ENCODE measurements at regions not wholly inside any gene's neighbourhood (a gene's known extent, or its start where the extent isn't known, plus 50 kb on each side); places are given as distances from the start of the nearest gene placed in this dataset.
"Not testable (repeated sequence)": the region's sequence is repeated elsewhere in the genome, so short reads cannot be mapped to it uniquely, and the experiment has no call there.

DNA sequence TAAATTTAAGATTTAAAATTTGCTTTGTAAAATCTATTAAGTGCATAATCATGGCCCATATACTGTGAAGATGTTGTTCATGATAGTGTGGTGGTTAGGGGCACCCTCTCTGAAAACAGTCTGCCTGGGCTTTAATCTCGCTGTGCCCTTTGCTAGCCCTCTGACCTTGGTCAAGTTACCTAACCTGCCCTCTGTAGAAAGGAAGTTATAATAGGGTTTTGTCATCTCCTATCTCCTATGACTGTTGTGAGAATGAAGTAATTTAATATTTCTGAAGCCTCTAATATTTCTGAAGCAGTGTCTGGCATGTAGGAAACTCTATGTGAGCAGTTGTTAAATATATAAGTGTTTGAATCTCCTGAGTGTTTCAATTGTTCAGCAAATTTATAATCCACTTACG, 116.6 kb upstream of the IVNS1ABP start:
- no peaks in the 10 kb centered on the region for H3K4me1 ChIP-seq (ENCODE audit: control insufficient read depth in 1 of 2, insufficient read depth in 2 of 2, low read length in 2 of 2)
- intact Hi-C loops (cut with DNase I): no loop called here
- 81 to 82% methylated on average over 2 of the region's 2 CpGs for WGBS, 2 donors
- H3K36me3 ChIP-seq (ENCODE audit: control insufficient read depth in 1 of 2, insufficient read depth in 2 of 2, low read length in 1 of 2): no peaks in the 10 kb centered on the region
- no peak overlapping the region for H3K27ac ChIP-seq (ENCODE audit: low read depth in 1 of 2, low read length in 2 of 2)
- DNase-seq (no peak), ATAC-seq (ENCODE audit: low FRiP score) (no peak)
- no peaks in the 10 kb centered on the region for H3K9me3 ChIP-seq (ENCODE audit: control insufficient read depth, low read length)
- H3K4me3 ChIP-seq (ENCODE audit: low read length in 2 of 2): no peak overlapping the region
- no peaks in the 10 kb centered on the region for H3K27me3 ChIP-seq (ENCODE audit: control insufficient read depth in 1 of 2, insufficient read depth in 2 of 2, low read length in 1 of 2)

DNA sequence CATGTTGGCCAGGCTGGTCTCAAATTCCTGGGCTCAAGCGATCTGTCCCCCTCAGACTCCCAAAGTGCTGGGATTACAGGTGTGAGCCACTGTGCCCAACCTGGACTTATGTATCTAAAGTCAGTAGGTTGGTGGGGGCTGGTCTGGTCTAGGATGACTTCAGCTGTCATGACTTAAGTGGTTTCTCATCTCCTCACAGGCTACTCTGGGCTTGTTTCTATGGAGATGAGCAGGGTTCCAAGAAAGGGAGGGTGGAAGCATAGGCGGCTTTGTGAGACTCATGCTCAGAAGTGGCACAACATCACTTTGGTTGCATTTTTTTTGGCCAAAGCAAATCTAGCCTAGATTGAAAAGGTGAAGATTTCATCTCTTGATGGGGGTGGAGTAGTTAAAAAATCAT, 115.9 kb upstream of the IVNS1ABP start:
- Histone ChIP-seq H3K9me3 (ENCODE audit: control insufficient read depth, low read length) (no peaks in the 10 kb centered on the region), H3K4me1 (ENCODE audit: control insufficient read depth in 1 of 2, insufficient read depth in 2 of 2, low read length in 2 of 2) (no peaks in the 10 kb centered on the region), H3K4me3 (ENCODE audit: low read length in 2 of 2) (no peak overlapping the region), H3K27ac (ENCODE audit: low read depth in 1 of 2, low read length in 2 of 2) (no peak overlapping the region), H3K36me3 (ENCODE audit: control insufficient read depth in 1 of 2, insufficient read depth in 2 of 2, low read length in 1 of 2) (no peaks in the 10 kb centered on the region), H3K27me3 (ENCODE audit: control insufficient read depth in 1 of 2, insufficient read depth in 2 of 2, low read length in 1 of 2) (no peaks in the 10 kb centered on the region)
- intact Hi-C loops (cut with DNase I): no loop called here
- 85 to 90% methylated on average over 2 of the region's 2 CpGs for WGBS, 2 donors
- no peak for ATAC-seq (ENCODE audit: low FRiP score)
- no peak for DNase-seq

DNA sequence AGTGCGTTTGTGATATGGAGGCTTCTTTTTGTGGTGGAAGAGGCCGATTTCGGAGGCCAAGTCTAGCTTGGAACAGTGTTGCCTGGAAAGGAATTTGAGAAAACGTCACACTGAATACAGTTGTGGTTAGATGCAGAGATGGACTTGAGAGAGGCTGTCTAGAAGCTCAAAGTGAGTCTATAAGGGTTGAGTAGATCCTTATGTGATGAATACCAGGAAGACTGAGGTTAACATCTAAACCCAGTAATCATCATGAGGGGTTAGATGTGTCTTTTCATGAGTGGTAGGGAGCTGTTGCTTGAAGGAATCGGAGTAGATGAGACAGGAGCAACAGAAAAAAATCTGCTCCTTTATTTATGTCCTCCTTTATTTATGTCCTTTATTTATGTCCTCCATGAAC, 114.6 kb upstream of the IVNS1ABP start:
- Histone ChIP-seq H3K27ac (ENCODE audit: low read depth in 1 of 2, low read length in 2 of 2) (no peak overlapping the region), H3K27me3 (ENCODE audit: control insufficient read depth in 1 of 2, insufficient read depth in 2 of 2, low read length in 1 of 2) (no peaks in the 10 kb centered on the region), H3K36me3 (ENCODE audit: control insufficient read depth in 1 of 2, insufficient read depth in 2 of 2, low read length in 1 of 2) (no peaks in the 10 kb centered on the region), H3K4me1 (ENCODE audit: control insufficient read depth in 1 of 2, insufficient read depth in 2 of 2, low read length in 2 of 2) (peaks cover 0 to 4% of the 10 kb centered on the region in 2 donors), H3K4me3 (ENCODE audit: low read length in 2 of 2) (no peak overlapping the region), H3K9me3 (ENCODE audit: control insufficient read depth, low read length) (no peaks in the 10 kb centered on the region)
- WGBS, 2 donors: 71 to 82% methylated on average over 5 of the region's 5 CpGs
- ATAC-seq (ENCODE audit: low FRiP score) (no peak), DNase-seq (no peak)
- intact Hi-C loops (cut with DNase I): no loop called here

DNA sequence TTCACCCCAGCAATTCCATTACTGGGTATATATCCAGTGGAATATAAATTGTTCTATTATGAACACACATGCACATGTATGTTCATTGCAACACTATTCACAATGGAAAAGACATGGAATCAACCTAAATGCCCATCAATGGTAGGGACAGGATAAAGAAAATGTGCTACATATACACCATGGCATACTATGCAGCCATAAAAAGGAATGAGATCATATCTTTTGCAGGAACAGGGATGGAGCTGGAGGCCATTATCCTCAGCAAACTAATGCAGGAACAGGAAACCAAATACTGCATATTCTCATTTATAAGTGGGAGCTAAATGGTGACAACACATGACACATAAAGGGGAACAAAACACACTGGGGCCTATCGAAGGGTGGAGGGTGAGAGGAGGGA, 112.6 kb upstream of the IVNS1ABP start:
- H3K27ac ChIP-seq (ENCODE audit: low read depth in 1 of 2, low read length in 2 of 2); intact Hi-C loops (cut with DNase I); H3K4me3 ChIP-seq (ENCODE audit: low read length in 2 of 2); ATAC-seq (ENCODE audit: low FRiP score); DNase-seq; H3K27me3 ChIP-seq (ENCODE audit: control insufficient read depth in 1 of 2, insufficient read depth in 2 of 2, low read length in 1 of 2); H3K4me1 ChIP-seq (ENCODE audit: control insufficient read depth in 1 of 2, insufficient read depth in 2 of 2, low read length in 2 of 2); H3K9me3 ChIP-seq (ENCODE audit: control insufficient read depth, low read length); H3K36me3 ChIP-seq (ENCODE audit: control insufficient read depth in 1 of 2, insufficient read depth in 2 of 2, low read length in 1 of 2): not testable (repeated sequence)
- WGBS, 2 donors: 84 to 95% methylated on average over 1 of the region's 1 CpG

DNA sequence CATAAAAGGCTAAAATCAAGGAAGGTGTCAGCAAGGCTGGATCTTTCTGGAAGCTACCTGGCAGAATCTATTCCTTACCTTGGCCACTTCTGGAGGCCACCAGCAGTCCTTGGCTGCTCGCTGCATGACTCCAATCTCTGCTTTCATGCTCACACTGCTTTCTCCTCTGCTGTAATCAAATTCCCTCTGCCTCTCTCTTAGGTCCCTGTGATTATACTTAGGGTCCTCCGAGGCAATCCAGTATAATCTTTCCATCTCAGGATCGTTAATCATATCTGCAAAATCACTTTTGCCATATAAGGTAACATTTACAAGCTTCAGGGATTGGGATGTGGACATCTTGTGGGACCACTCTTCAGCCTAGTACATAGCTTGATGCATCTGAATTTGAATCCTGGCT, 110.7 kb upstream of the IVNS1ABP start:
- Histone ChIP-seq H3K9me3 (ENCODE audit: control insufficient read depth, low read length) (peaks cover 1% of the 10 kb centered on the region), H3K4me1 (ENCODE audit: control insufficient read depth in 1 of 2, insufficient read depth in 2 of 2, low read length in 2 of 2) (peaks cover 0 to 4% of the 10 kb centered on the region in 2 donors), H3K27me3 (ENCODE audit: control insufficient read depth in 1 of 2, insufficient read depth in 2 of 2, low read length in 1 of 2) (no peaks in the 10 kb centered on the region), H3K36me3 (ENCODE audit: control insufficient read depth in 1 of 2, insufficient read depth in 2 of 2, low read length in 1 of 2) (no peaks in the 10 kb centered on the region), H3K27ac (ENCODE audit: low read depth in 1 of 2, low read length in 2 of 2) (no peak overlapping the region), H3K4me3 (ENCODE audit: low read length in 2 of 2) (no peak overlapping the region)
- DNase-seq: no peak
- no peak for ATAC-seq (ENCODE audit: low FRiP score)
- WGBS, 2 donors: 75 to 78% methylated on average over 3 of the region's 3 CpGs
- intact Hi-C loops (cut with DNase I): no loop called here

DNA sequence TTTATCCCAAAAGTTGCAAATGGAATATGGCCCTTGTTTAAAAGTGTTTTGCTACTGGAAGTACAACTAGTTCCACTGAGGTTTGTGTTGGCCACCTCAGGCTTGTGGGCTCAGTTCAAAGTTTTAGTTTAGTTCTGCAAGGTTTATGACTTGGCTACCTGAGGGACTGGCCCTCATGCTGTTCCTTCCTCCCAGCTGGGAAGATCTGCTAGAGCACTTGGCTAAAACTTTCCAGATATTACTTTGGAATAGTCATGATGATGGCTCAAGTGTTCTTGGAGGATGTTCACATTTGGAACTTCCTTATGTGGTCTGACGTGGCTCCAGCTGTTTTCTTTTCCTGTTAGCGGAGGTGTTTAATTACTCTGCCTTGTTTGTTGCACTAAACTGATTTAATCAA, 110.2 kb upstream of the IVNS1ABP start:
- intact Hi-C loops (cut with DNase I): no loop called here
- no peak for DNase-seq

DNA sequence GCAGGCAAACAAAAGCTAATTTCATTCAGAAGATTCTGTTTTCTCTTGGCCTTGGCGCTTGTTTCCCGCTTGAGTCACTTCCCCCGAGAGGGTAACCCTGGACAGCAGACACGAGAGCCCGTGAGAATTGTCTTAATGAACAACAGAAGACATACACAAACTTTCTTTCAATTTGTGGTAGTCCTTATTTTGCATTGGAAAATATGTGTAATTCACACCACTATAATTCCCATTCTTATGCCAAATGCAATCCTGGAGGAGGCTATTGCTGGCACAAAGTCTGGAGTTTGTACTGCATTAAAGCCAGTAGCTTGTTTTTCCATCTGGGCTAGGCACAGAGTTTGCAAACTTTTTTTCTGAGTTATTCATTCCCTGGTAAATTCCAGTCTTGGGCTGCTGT, 109.8 kb upstream of the IVNS1ABP start:
- intact Hi-C loops (cut with DNase I): no loop called here
- DNase-seq (no peak), ATAC-seq (ENCODE audit: low FRiP score) (peak; percentile 74)
- Histone ChIP-seq H3K4me3 (ENCODE audit: low read length in 2 of 2) (no peak overlapping the region), H3K36me3 (ENCODE audit: control insufficient read depth in 1 of 2, insufficient read depth in 2 of 2, low read length in 1 of 2) (no peaks in the 10 kb centered on the region), H3K27ac (ENCODE audit: low read depth in 1 of 2, low read length in 2 of 2) (no peak overlapping the region), H3K4me1 (ENCODE audit: control insufficient read depth in 1 of 2, insufficient read depth in 2 of 2, low read length in 2 of 2) (peaks cover 0 to 4% of the 10 kb centered on the region in 2 donors), H3K27me3 (ENCODE audit: control insufficient read depth in 1 of 2, insufficient read depth in 2 of 2, low read length in 1 of 2) (no peaks in the 10 kb centered on the region), H3K9me3 (ENCODE audit: control insufficient read depth, low read length) (peaks cover 1% of the 10 kb centered on the region)
- WGBS, 2 donors: 23 to 24% methylated on average over 5 of the region's 5 CpGs

More for the DNA sequence above, 110.2 kb upstream of the IVNS1ABP start:
- WGBS, 2 donors: 61 to 63% methylated on average over 2 of the region's 2 CpGs
- Histone ChIP-seq H3K27me3 (ENCODE audit: control insufficient read depth in 1 of 2, insufficient read depth in 2 of 2, low read length in 1 of 2) (no peaks in the 10 kb centered on the region), H3K9me3 (ENCODE audit: control insufficient read depth, low read length) (peaks cover 1% of the 10 kb centered on the region), H3K4me1 (ENCODE audit: control insufficient read depth in 1 of 2, insufficient read depth in 2 of 2, low read length in 2 of 2) (peaks cover 0 to 4% of the 10 kb centered on the region in 2 donors), H3K27ac (ENCODE audit: low read depth in 1 of 2, low read length in 2 of 2) (peak overlapping the region in 1 of 2 donors; percentile 28), H3K36me3 (ENCODE audit: control insufficient read depth in 1 of 2, insufficient read depth in 2 of 2, low read length in 1 of 2) (no peaks in the 10 kb centered on the region), H3K4me3 (ENCODE audit: low read length in 2 of 2) (no peak overlapping the region)
- ATAC-seq (ENCODE audit: low FRiP score): peak; percentile 72

DNA sequence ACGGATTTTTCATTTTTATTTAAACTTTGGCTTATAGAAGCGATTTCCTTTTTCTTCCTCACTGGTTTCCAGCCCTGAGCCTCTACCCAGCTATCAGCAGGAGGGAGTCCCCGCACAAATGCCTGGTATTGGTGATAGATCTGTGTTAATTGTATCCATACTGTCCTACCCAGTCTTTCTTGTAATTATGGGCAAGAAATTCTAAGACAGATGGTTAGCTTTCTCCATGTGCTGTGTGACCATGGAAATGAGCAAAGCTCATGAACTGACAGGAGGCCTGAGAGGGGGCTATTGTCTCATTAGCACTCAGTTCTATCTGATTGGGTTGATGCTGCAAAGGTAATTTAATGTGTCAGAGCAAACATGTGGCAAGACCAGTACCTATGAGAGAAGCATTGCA, 108.1 kb upstream of the IVNS1ABP start:
- DNase-seq: no peak
- H3K27ac ChIP-seq (ENCODE audit: low read depth in 1 of 2, low read length in 2 of 2): no peak overlapping the region
- H3K4me3 ChIP-seq (ENCODE audit: low read length in 2 of 2): no peak overlapping the region
- 95 to 96% methylated on average over 3 of the region's 3 CpGs for WGBS, 2 donors
- H3K4me1 ChIP-seq (ENCODE audit: control insufficient read depth in 1 of 2, insufficient read depth in 2 of 2, low read length in 2 of 2): peaks cover 0 to 4% of the 10 kb centered on the region in 2 donors
- H3K36me3 ChIP-seq (ENCODE audit: control insufficient read depth in 1 of 2, insufficient read depth in 2 of 2, low read length in 1 of 2): no peaks in the 10 kb centered on the region
- no peaks in the 10 kb centered on the region for H3K27me3 ChIP-seq (ENCODE audit: control insufficient read depth in 1 of 2, insufficient read depth in 2 of 2, low read length in 1 of 2)
- peaks cover 1% of the 10 kb centered on the region for H3K9me3 ChIP-seq (ENCODE audit: control insufficient read depth, low read length)
- ATAC-seq (ENCODE audit: low FRiP score): no peak
- intact Hi-C loops (cut with DNase I): no loop called here

DNA sequence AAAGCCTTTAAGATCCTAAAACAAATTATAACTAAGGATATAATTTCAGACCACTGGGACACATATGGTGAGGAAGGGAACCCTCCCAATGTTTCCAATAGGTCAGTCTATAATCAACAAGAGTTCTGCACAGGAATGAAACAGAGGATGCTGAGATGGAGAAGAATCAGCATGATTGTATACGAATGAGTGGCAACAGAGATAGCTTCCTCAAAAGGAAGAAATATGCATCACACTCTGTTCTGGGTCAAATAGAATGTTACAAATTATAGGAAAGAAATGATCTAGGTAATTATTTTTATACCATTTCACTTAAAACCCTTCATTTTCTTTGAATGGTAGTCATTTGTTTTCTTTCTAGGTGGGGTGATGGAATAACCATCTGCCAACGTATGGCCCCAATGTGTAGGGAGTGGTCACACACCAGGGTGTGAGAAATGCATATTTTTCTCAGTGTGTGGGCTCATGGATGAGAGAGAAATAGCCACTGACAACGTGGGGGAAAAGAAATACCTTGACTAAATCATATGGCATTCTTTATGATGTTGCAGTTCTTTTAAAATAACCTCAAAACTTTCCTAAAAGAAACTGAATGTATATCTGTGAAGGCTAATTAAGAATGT, 104.6 kb upstream of the IVNS1ABP start:
- Histone ChIP-seq H3K4me3 (ENCODE audit: low read length in 2 of 2) (no peak overlapping the region), H3K4me1 (ENCODE audit: control insufficient read depth in 1 of 2, insufficient read depth in 2 of 2, low read length in 2 of 2) (no peaks in the 10 kb centered on the region), H3K27me3 (ENCODE audit: control insufficient read depth in 1 of 2, insufficient read depth in 2 of 2, low read length in 1 of 2) (no peaks in the 10 kb centered on the region), H3K9me3 (ENCODE audit: control insufficient read depth, low read length) (peaks cover 1% of the 10 kb centered on the region), H3K36me3 (ENCODE audit: control insufficient read depth in 1 of 2, insufficient read depth in 2 of 2, low read length in 1 of 2) (no peaks in the 10 kb centered on the region), H3K27ac (ENCODE audit: low read depth in 1 of 2, low read length in 2 of 2) (no peak overlapping the region)
- intact Hi-C loops (cut with DNase I): no loop called here
- WGBS, 2 donors: 49 to 53% methylated on average over 3 of the region's 3 CpGs
- DNase-seq (no peak), ATAC-seq (ENCODE audit: low FRiP score) (no peak)

All from aorta (tissue), 5 donors.